ENCODE measurements at regions not wholly inside any gene's neighbourhood (a gene's known extent, or its start where the extent isn't known, plus 50 kb on each side); places are given as distances from the start of the nearest gene placed in this dataset.

GRCh38 chr12:46950094-46950493 is 124.3 kb upstream of the SLC38A4 start:
- H3K27me3 ChIP-seq (ENCODE audit: low read length), result no peaks in the 10 kb centered on the region
- H2AFZ ChIP-seq (ENCODE audit: low read length), result no peak overlapping the region
- no peaks in the 10 kb centered on the region for H3K9me2 ChIP-seq (replicated peaks; ENCODE audit: low read length)
- H3K4me1 ChIP-seq (ENCODE audit: insufficient read depth, low read length), result peaks cover 46% of the 10 kb centered on the region
- DNase-seq, result peak; percentile 70
- H3F3A ChIP-seq (ENCODE audit: low read length, unreplicated experiment), result peaks cover 10% of the 10 kb centered on the region
- ChIA-PET POLR2A (ENCODE audit: unreplicated experiment) (no interaction called here), CTCF (interaction anchor here (0.5 kb wide), 1 partner anchor 269 kb away, joined by 7 read pairs; no protein-coding TSS in a partner anchor)
- ATAC-seq, result no peak
- peak overlapping the region; percentile 22; the same call in 1 of the 2 replicates for H3K4me2 ChIP-seq (ENCODE audit: low read length)
- H3K79me2 ChIP-seq (ENCODE audit: low read length), result no peaks in the 10 kb centered on the region
- no peak overlapping the region for H3K4me3 ChIP-seq (ENCODE audit: low read length)
- no peak overlapping the region for H3K9ac ChIP-seq (ENCODE audit: low read length)
- intact Hi-C loops (cut with micrococcal nuclease), result no loop called here
- no TSS peak for BruUV-seq (replicated peaks)
- TF ChIP-seq CTCF (conservative IDR thresholded peaks at IDR 0.05; ENCODE audit: low read depth, low read length) (no peak), EZH2phosphoT487 (IDR thresholded peaks at IDR 0.05; ENCODE audit: borderline replicate concordance, low read length) (no peak), EZH2 (IDR thresholded peaks at IDR 0.05; ENCODE audit: low read length, unreplicated experiment) (no peak)
- H3K27ac ChIP-seq (ENCODE audit: low read length), result no peak overlapping the region
- no peaks in the 10 kb centered on the region for H3K9me3 ChIP-seq (ENCODE audit: low read length)
- no peaks in the 10 kb centered on the region for H4K20me1 ChIP-seq (ENCODE audit: low read length)
- no peaks in the 10 kb centered on the region for H3K36me3 ChIP-seq (ENCODE audit: low read depth, low read length)

- POLR2A ChIA-PET (ENCODE audit: unreplicated experiment), result interaction anchor here (0.5 to 0.8 kb wide), 5 partner anchors 11 to 952 kb away, joined by 3 to 20 read pairs (median 4); no protein-coding TSS in a partner anchor
- Histone ChIP-seq H4K20me1 (ENCODE audit: low read length) (no peaks in the 10 kb centered on the region), H3K27ac (ENCODE audit: low read length) (peak overlapping the region; percentile 38), H3K9ac (ENCODE audit: low read length) (no peak overlapping the region), H3F3A (ENCODE audit: low read length, unreplicated experiment) (no peaks in the 10 kb centered on the region), H3K9me3 (ENCODE audit: low read length) (no peaks in the 10 kb centered on the region), H3K79me2 (ENCODE audit: low read length) (no peaks in the 10 kb centered on the region), H3K4me3 (ENCODE audit: low read length) (0 out of 2 replicates have a peak overlapping the region, but pooled peaks have one; percentile 0), H3K9me2 (replicated peaks; ENCODE audit: low read length) (no peaks in the 10 kb centered on the region), H3K27me3 (ENCODE audit: low read length) (no peaks in the 10 kb centered on the region), H3K36me3 (ENCODE audit: low read depth, low read length) (no peaks in the 10 kb centered on the region), H2AFZ (ENCODE audit: low read length) (no peak overlapping the region), H3K4me1 (ENCODE audit: insufficient read depth, low read length) (peaks cover 32% of the 10 kb centered on the region), H3K4me2 (ENCODE audit: low read length) (peak overlapping the region; percentile 66)
- ATAC-seq, result peak; percentile 96
- intact Hi-C loops (cut with micrococcal nuclease), result no loop called here
- CTCF ChIA-PET, result interaction anchor here (0.6 to 1.0 kb wide), 3 partner anchors 45 to 444 kb away, joined by 4 to 13 read pairs (median 9); no protein-coding TSS in a partner anchor
- TF ChIP-seq EZH2phosphoT487 (IDR thresholded peaks at IDR 0.05; ENCODE audit: borderline replicate concordance, low read length) (no peak), CTCF (conservative IDR thresholded peaks at IDR 0.05; ENCODE audit: low read depth, low read length) (no peak), EZH2 (IDR thresholded peaks at IDR 0.05; ENCODE audit: low read length, unreplicated experiment) (no peak)
- DNase-seq, result peak; percentile 79
- BruUV-seq (replicated peaks), result TSS peak; percentile 67
Measured at GRCh38 chr12:46952880-46953483, 126.4 kb upstream of the PCED1B start.

GRCh38 chr12:46956451-46957035 is 122.9 kb upstream of the PCED1B start:
- Histone ChIP-seq H3K9ac (ENCODE audit: low read length) (no peak overlapping the region), H3F3A (ENCODE audit: low read length, unreplicated experiment) (peaks cover 10% of the 10 kb centered on the region), H3K79me2 (ENCODE audit: low read length) (no peaks in the 10 kb centered on the region), H3K9me2 (replicated peaks; ENCODE audit: low read length) (no peaks in the 10 kb centered on the region), H3K9me3 (ENCODE audit: low read length) (no peaks in the 10 kb centered on the region), H3K27ac (ENCODE audit: low read length) (no peak overlapping the region), H3K27me3 (ENCODE audit: low read length) (no peaks in the 10 kb centered on the region), H3K4me2 (ENCODE audit: low read length) (no peak overlapping the region), H3K4me3 (ENCODE audit: low read length) (no peak overlapping the region), H3K36me3 (ENCODE audit: low read depth, low read length) (no peaks in the 10 kb centered on the region), H4K20me1 (ENCODE audit: low read length) (no peaks in the 10 kb centered on the region), H3K4me1 (ENCODE audit: insufficient read depth, low read length) (peaks cover 39% of the 10 kb centered on the region), H2AFZ (ENCODE audit: low read length) (no peak overlapping the region)
- no peak for ATAC-seq
- DNase-seq, result no peak
- TF ChIP-seq EZH2 (IDR thresholded peaks at IDR 0.05; ENCODE audit: low read length, unreplicated experiment), result no peak
- no peak for TF ChIP-seq EZH2phosphoT487 (IDR thresholded peaks at IDR 0.05; ENCODE audit: borderline replicate concordance, low read length)
- TF ChIP-seq CTCF (conservative IDR thresholded peaks at IDR 0.05; ENCODE audit: low read depth, low read length), result no peak
- intact Hi-C loops (cut with micrococcal nuclease), result no loop called here
- ChIA-PET POLR2A (ENCODE audit: unreplicated experiment) (no interaction called here), CTCF (no interaction called here)
- no TSS peak for BruUV-seq (replicated peaks)

Measured in PC-3 (cell line).